GM18951 (cell line): ENCODE measurements at regions not wholly inside any gene's neighbourhood (a gene's known extent, or its start where the extent isn't known, plus 50 kb on each side); places are given as distances from the start of the nearest gene placed in this dataset.

Source experiments
- POLR2A ChIP-seq: IDR thresholded peaks from 4 replicates; pipeline ENCODE4 v1.6.1; 2011; ENCODE audit warnings: mild to moderate bottlenecking; ENCODE audit not compliant: insufficient read length, insufficient read depth; ENCODE audit errors: extremely low read depth
- in situ Hi-C: fragments of 300-500 bp; cut with MboI; formaldehyde crosslinking; loops from one replicate; pipeline ENCODE4 v1.12.0; 2022; ENCODE audit warnings: low sequenced_read_pairs, mixed read lengths, inconsistent platforms; ENCODE audit not compliant: unreplicated experiment

- in situ Hi-C loops = no loop called here
- TF ChIP-seq POLR2A = no peak
Measured at GRCh38 chr14:53692451-53692850, 264.2 kb downstream of the BMP4 start.

- in situ Hi-C loops = no loop called here
- TF ChIP-seq POLR2A = no peak
Measured at GRCh38 chr14:53683229-53683628, 273.4 kb downstream of the BMP4 start.

- no peak for TF ChIP-seq POLR2A
- in situ Hi-C loops = no loop called here
Measured at GRCh38 chr14:53672526-53672925, 284.1 kb downstream of the BMP4 start.

- in situ Hi-C loops = no loop called here
- TF ChIP-seq POLR2A = no peak
Measured at GRCh38 chr14:53670701-53671100, 285.9 kb downstream of the BMP4 start.

- no peak for TF ChIP-seq POLR2A
- in situ Hi-C loops = no loop called here
Measured at GRCh38 chr14:53668897-53669296, 287.7 kb downstream of the BMP4 start.

- no peak for TF ChIP-seq POLR2A
- in situ Hi-C loops = no loop called here
Measured at GRCh38 chr14:53663709-53664108, 292.9 kb downstream of the BMP4 start.

GRCh38 chr14:53655080-53655785, 301.4 kb downstream of the BMP4 start:
- no peak for TF ChIP-seq POLR2A
- in situ Hi-C loops = no loop called here

- no peak for TF ChIP-seq POLR2A
- in situ Hi-C loops = no loop called here
Measured at GRCh38 chr14:53652068-53652467, 304.6 kb downstream of the BMP4 start.

GRCh38 chr14:53651096-53651740, 305.4 kb downstream of the BMP4 start:
- no peak for TF ChIP-seq POLR2A
- in situ Hi-C loops = no loop called here

GRCh38 chr14:53646925-53647324, 309.7 kb downstream of the BMP4 start:
- in situ Hi-C loops = no loop called here
- TF ChIP-seq POLR2A = no peak

- TF ChIP-seq POLR2A = no peak
- in situ Hi-C loops = no loop called here
Measured at GRCh38 chr14:53640695-53641094, 315.9 kb downstream of the BMP4 start.

GRCh38 chr14:53638966-53639365, 317.7 kb downstream of the BMP4 start:
- in situ Hi-C loops = no loop called here
- no peak for TF ChIP-seq POLR2A

GRCh38 chr14:53634793-53635192, 321.8 kb downstream of the BMP4 start:
- no peak for TF ChIP-seq POLR2A
- in situ Hi-C loops = no loop called here

GRCh38 chr14:53630336-53630735, 326.3 kb downstream of the BMP4 start:
- in situ Hi-C loops = no loop called here
- no peak for TF ChIP-seq POLR2A
